HEK293T (cell line): ENCODE measurements at regions not wholly inside any gene's neighbourhood (a gene's known extent, or its start where the extent isn't known, plus 50 kb on each side); places are given as distances from the start of the nearest gene placed in this dataset.

Experiments used
- CTCF ChIA-PET: fragments of 350-600 bp; formaldehyde crosslinking; extraction: SDS; loops from one replicate; lab custom pipeline; 2021; ENCODE audit warnings: antibody characterized with exemption, inconsistent platforms; lab: Yijun Ruan, JAX
- POLR2A ChIA-PET: fragments of 350-600 bp; formaldehyde crosslinking; extraction: SDS; loops from one replicate; lab custom pipeline; 2020; ENCODE audit warnings: antibody characterized with exemption, inconsistent platforms; lab: Yijun Ruan, JAX
- DNase-seq: peaks from one replicate; pipeline ENCODE4 v3.0.0; 2012; ENCODE audit warnings: mixed read lengths; ENCODE audit errors: extremely low spot score
- ARNT ChIP-seq: fragments of 450-650 bp; IDR thresholded peaks from 2 replicates; pipeline ENCODE4 v1.6.1; 2017; ENCODE audit warnings: mild to moderate bottlenecking
- BHLHE40 ChIP-seq: fragments of 450-650 bp; IDR thresholded peaks from 2 replicates; pipeline ENCODE4 v1.6.1; 2016; ENCODE audit warnings: mild to moderate bottlenecking, moderate library complexity, borderline replicate concordance
- CTBP1 ChIP-seq: fragments of 450-650 bp; IDR thresholded peaks from 2 replicates; pipeline ENCODE4 v1.6.1; 2016; ENCODE audit warnings: borderline replicate concordance
- ELF4 ChIP-seq: fragments of 450-650 bp; IDR thresholded peaks from 2 replicates; pipeline ENCODE4 v1.6.1; 2017; ENCODE audit warnings: antibody characterized with exemption
- FOXA1 ChIP-seq: fragments of 450-650 bp; IDR thresholded peaks from 2 replicates; pipeline ENCODE4 v1.6.1; 2016; ENCODE audit warnings: mild to moderate bottlenecking
- FOXK2 ChIP-seq: fragments of 450-650 bp; IDR thresholded peaks from 2 replicates; pipeline ENCODE4 v1.6.1; 2016; ENCODE audit warnings: mild to moderate bottlenecking
- FOXM1 ChIP-seq: fragments of 450-650 bp; IDR thresholded peaks from 2 replicates; pipeline ENCODE4 v1.6.1; 2017; ENCODE audit warnings: mild to moderate bottlenecking, borderline replicate concordance
- HDGF ChIP-seq: fragments of 450-650 bp; IDR thresholded peaks from 2 replicates; pipeline ENCODE4 v1.6.1; 2017; ENCODE audit warnings: antibody characterized with exemption, borderline replicate concordance
- L3MBTL2 ChIP-seq: fragments of 450-650 bp; conservative IDR thresholded peaks from 2 replicates; pipeline ENCODE4 v1.6.1; 2016; ENCODE audit warnings: mild to moderate bottlenecking
- LEF1 ChIP-seq: fragments of 450-650 bp; IDR thresholded peaks from 2 replicates; pipeline ENCODE4 v1.6.1; 2017; ENCODE audit warnings: mild to moderate bottlenecking, borderline replicate concordance
- NFRKB ChIP-seq: fragments of 450-650 bp; IDR thresholded peaks from 2 replicates; pipeline ENCODE4 v1.6.1; 2016; ENCODE audit warnings: mild to moderate bottlenecking, moderate library complexity
- SP1 ChIP-seq: fragments of 450-650 bp; IDR thresholded peaks from 2 replicates; pipeline ENCODE4 v1.6.1; 2017
- SUZ12 ChIP-seq: fragments of 450-650 bp; IDR thresholded peaks from 2 replicates; pipeline ENCODE4 v1.6.1; 2016; ENCODE audit warnings: mild to moderate bottlenecking
- TARDBP ChIP-seq: fragments of 450-650 bp; IDR thresholded peaks from 2 replicates; pipeline ENCODE4 v1.6.1; 2016
- ZNF384 ChIP-seq: fragments of 450-650 bp; IDR thresholded peaks from 2 replicates; pipeline ENCODE4 v1.6.1; 2016
- TF ChIP-seq, protein P1 (sequence below): fragments of 450-650 bp; IDR thresholded peaks from 2 replicates; pipeline ENCODE4 v1.6.1; 2016

- DNase-seq, result no peak
- ChIA-PET POLR2A (no interaction called here), CTCF (no interaction called here)
- TF ChIP-seq FOXA1 (no peak), ELF4 (no peak), ARNT (no peak), FOXK2 (no peak), ZNF384 (no peak), FOXM1 (no peak), SP1 (no peak)
Observed at GRCh38 chr9:3773362-3774060, 247.7 kb upstream of the RFX3 start.

GRCh38 chr9:3769646-3770045, 243.8 kb upstream of the RFX3 start:
- POLR2A ChIA-PET, result no interaction called here
- no peak for DNase-seq
- TF ChIP-seq LEF1 (no peak), TARDBP (no peak), FOXK2 (no peak), SP1 (no peak), SUZ12 (no peak)
- CTCF ChIA-PET, result no interaction called here

DNA sequence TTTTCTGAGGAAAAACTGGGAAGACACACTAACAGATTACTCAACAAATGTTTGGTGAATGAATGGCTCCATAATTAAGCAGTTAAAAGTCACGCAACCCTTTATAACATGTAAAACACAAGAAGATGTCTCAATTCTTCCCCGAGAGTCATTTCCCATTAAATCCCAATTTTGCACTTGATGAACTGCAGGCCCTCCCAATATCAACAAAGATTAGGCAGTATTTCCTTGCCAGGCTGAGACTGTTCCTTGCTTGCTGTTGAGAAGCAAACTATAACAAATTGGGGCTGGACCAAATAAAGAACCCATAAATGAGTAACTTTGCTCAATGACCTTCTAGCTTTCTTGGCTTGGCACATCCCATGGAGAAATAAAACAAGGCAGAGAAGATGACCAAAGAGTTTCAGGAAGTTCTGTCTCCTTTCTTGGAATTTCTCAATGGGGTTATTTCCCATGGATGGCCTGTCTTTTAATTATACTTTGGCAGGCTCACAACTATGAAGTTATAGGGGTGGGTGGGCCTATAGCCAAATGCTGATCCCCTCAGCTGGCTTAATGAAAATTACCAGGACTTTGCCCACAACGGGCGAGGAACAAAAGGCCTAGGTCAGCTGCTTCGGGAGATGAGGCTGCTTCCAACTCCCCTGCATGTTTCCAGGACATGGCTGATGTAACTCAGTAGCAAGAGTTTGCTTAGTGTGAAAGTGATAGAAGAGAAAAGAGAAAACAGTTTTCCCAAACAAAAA, 243.1 kb upstream of the RFX3 start:
- DNase-seq, result no peak
- CTCF ChIA-PET, result no interaction called here

DNA sequence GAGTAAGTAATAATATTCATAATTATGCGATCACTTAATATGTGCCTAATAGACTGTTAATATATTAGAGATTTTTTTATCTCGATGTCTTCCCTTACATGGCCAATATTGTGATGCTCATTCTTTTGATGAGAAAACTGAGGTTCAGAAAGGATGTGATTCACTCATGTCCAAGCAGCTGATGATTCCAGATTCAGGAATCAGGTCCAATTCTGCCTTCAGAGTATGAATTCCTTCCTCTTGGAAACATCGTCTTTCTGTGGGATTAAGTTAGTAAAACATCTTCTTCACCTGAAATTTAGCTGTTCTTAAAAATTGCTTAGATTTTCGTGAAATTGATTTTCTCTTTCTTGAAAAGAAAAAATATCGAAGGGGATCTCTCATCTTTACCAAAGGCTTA, 242.5 kb upstream of the RFX3 start:
- ChIA-PET POLR2A (no interaction called here), CTCF (no interaction called here)
- no peak for DNase-seq
- no peak for TF ChIP-seq FOXK2
- no peak for TF ChIP-seq L3MBTL2
- TF ChIP-seq FOXA1, result no peak
- TF ChIP-seq ZNF384, result no peak
- TF ChIP-seq ARNT, result no peak
- TF ChIP-seq SUZ12, result no peak
- no peak for TF ChIP-seq FOXM1
- TF ChIP-seq CTBP1, result no peak
- no peak for TF ChIP-seq HDGF
- no peak for TF ChIP-seq BHLHE40
- TF ChIP-seq TARDBP, result no peak
- TF ChIP-seq SP1, result no peak
- no peak for TF ChIP-seq NFRKB
- no peak for TF ChIP-seq ELF4
- TF ChIP-seq, protein P1, sequence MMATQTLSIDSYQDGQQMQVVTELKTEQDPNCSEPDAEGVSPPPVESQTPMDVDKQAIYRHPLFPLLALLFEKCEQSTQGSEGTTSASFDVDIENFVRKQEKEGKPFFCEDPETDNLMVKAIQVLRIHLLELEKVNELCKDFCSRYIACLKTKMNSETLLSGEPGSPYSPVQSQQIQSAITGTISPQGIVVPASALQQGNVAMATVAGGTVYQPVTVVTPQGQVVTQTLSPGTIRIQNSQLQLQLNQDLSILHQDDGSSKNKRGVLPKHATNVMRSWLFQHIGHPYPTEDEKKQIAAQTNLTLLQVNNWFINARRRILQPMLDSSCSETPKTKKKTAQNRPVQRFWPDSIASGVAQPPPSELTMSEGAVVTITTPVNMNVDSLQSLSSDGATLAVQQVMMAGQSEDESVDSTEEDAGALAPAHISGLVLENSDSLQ, result no peak
- TF ChIP-seq LEF1, result no peak

More for the DNA sequence above, 243.1 kb upstream of the RFX3 start:
- POLR2A ChIA-PET, result no interaction called here
- TF ChIP-seq TARDBP (no peak), FOXA1 (no peak)

- no peak for DNase-seq
- ChIA-PET CTCF (no interaction called here), POLR2A (no interaction called here)
- TF ChIP-seq FOXA1, result no peak
- no peak for TF ChIP-seq LEF1
- no peak for TF ChIP-seq FOXK2
- no peak for TF ChIP-seq ZNF384
- TF ChIP-seq BHLHE40, result no peak
- TF ChIP-seq ARNT, result no peak
- TF ChIP-seq ELF4, result no peak
- no peak for TF ChIP-seq SUZ12
- TF ChIP-seq HDGF, result no peak
- TF ChIP-seq, protein P1, result no peak
- TF ChIP-seq CTBP1, result no peak
- no peak for TF ChIP-seq FOXM1
- no peak for TF ChIP-seq SP1
Observed at GRCh38 chr9:3762076-3762475, 236.3 kb upstream of the RFX3 start.

DNA sequence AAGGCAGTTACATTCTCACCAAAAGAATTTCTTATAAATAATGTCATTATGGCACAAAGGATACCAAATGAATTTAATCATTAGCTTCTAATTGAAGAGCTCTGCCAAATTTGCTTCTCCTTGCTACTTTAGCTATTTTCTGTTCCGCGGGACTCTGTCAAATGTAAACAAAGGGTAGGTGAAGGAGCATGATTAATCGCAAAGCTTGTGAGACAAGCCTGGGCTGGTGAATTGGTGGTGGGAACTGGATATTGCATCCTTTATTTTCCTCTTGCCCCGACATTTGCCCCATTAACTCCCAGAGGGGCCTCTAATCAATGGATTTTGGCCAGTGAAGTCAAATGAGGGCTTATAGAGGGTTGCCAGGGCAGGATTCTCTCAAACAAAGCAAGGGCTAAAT, 234.2 kb upstream of the RFX3 start:
- TF ChIP-seq ZNF384 (no peak), FOXA1 (no peak), SP1 (no peak), HDGF (no peak), CTBP1 (no peak), L3MBTL2 (no peak)
- DNase-seq, result no peak
- ChIA-PET POLR2A (no interaction called here), CTCF (interaction anchor here (0.7 kb wide), 1 partner anchor 1233 kb away, joined by 3 read pairs; no protein-coding TSS in a partner anchor)

GRCh38 chr9:3758816-3759576, 233.2 kb upstream of the RFX3 start:
- TF ChIP-seq FOXK2, result no peak
- TF ChIP-seq, protein P1, result no peak
- TF ChIP-seq L3MBTL2, result no peak
- TF ChIP-seq NFRKB, result no peak
- no peak for TF ChIP-seq ELF4
- no peak for TF ChIP-seq FOXA1
- TF ChIP-seq ARNT, result no peak
- no peak for TF ChIP-seq SUZ12
- no peak for TF ChIP-seq SP1
- TF ChIP-seq FOXM1, result no peak
- TF ChIP-seq TARDBP, result no peak
- no peak for TF ChIP-seq ZNF384
- no peak for TF ChIP-seq BHLHE40
- no peak for TF ChIP-seq LEF1
- TF ChIP-seq CTBP1, result no peak
- CTCF ChIA-PET, result no interaction called here
- DNase-seq, result no peak
- POLR2A ChIA-PET, result no interaction called here
